ENCODE measurements at regions not wholly inside any gene's neighbourhood (a gene's known extent, or its start where the extent isn't known, plus 50 kb on each side); places are given as distances from the start of the nearest gene placed in this dataset.

GRCh38 chr22:26744892-26745808 is 87.8 kb downstream of the MIAT start:
- no peak for TF ChIP-seq CTCF (IDR thresholded peaks at IDR 0.05; ENCODE audit: low read depth, low read length)
- TF ChIP-seq EZH2phosphoT487 (IDR thresholded peaks at IDR 0.05; ENCODE audit: low read depth): no peak
